ENCODE measurements at regions not wholly inside any gene's neighbourhood (a gene's known extent, or its start where the extent isn't known, plus 50 kb on each side); places are given as distances from the start of the nearest gene placed in this dataset.

DNA sequence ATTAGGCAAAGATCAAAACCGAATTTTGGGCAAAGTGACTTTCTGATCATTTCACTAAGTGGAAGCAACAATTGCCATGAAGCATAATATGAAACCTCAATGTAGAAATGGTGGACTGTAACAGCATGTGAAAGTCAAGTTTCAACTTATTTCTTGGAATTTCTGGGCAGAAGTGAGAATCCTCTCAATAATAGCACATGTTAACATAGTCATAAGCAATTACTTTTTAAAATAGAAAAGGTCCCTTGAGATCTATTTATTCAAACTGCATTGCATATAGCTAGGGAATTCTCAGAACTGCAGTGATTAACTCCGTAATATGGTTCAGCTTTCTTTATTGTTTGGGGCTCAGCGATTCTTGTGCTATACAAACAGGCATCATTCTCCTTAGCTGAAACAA is 136.7 kb upstream of the ATP2B1 start:
- 90 to 92% methylated on average over 3 of the region's 3 CpGs for WGBS, 2 donors
- Histone ChIP-seq H3K36me3 (no peaks in the 10 kb centered on the region), H3K9me3 (no peaks in the 10 kb centered on the region), H3K4me1 (no peaks in the 10 kb centered on the region), H3K27me3 (no peaks in the 10 kb centered on the region), H3K4me3 (replicated peaks in 1 of 3) (no peak overlapping the region), H3K27ac (no peak overlapping the region)
- TF ChIP-seq POLR2A (IDR thresholded peaks at IDR 0.05) = no peak
- TF ChIP-seq, protein P1, sequence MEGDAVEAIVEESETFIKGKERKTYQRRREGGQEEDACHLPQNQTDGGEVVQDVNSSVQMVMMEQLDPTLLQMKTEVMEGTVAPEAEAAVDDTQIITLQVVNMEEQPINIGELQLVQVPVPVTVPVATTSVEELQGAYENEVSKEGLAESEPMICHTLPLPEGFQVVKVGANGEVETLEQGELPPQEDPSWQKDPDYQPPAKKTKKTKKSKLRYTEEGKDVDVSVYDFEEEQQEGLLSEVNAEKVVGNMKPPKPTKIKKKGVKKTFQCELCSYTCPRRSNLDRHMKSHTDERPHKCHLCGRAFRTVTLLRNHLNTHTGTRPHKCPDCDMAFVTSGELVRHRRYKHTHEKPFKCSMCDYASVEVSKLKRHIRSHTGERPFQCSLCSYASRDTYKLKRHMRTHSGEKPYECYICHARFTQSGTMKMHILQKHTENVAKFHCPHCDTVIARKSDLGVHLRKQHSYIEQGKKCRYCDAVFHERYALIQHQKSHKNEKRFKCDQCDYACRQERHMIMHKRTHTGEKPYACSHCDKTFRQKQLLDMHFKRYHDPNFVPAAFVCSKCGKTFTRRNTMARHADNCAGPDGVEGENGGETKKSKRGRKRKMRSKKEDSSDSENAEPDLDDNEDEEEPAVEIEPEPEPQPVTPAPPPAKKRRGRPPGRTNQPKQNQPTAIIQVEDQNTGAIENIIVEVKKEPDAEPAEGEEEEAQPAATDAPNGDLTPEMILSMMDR (IDR thresholded peaks at IDR 0.05) = no peak
- intact Hi-C loops (cut with DNase I) = no loop called here
- DNase-seq = no peak

DNA sequence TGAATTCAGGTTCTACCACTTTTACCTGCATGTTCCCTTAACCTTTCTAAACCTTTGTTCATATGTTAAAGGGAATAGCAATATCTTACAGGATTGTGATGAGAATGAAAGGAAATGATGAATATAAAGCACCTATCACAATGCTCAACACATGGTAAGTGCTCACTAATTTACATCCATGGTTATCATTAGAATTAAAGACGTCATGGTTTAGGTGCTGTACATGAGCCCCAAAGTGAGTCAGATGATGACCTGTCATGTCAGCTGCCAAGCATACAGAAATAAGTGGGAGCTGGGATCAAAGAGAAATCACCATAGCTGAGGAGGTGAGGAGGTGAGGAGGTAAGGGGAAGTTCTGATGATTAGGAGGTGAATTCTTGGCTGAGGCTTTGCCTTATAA is 135.9 kb upstream of the ATP2B1 start:
- TF ChIP-seq, protein P1 (IDR thresholded peaks at IDR 0.05) = no peak
- TF ChIP-seq POLR2A (IDR thresholded peaks at IDR 0.05) = no peak
- 96 to 98% methylated on average over 1 of the region's 1 CpG for WGBS, 2 donors
- no peaks in the 10 kb centered on the region for H3K36me3 ChIP-seq
- intact Hi-C loops (cut with DNase I) = no loop called here
- no peaks in the 10 kb centered on the region for H3K27me3 ChIP-seq
- H3K27ac ChIP-seq = no peak overlapping the region
- H3K4me1 ChIP-seq = no peaks in the 10 kb centered on the region
- H3K9me3 ChIP-seq = no peaks in the 10 kb centered on the region
- DNase-seq = no peak
- no peak overlapping the region for H3K4me3 ChIP-seq (replicated peaks in 1 of 3)

DNA sequence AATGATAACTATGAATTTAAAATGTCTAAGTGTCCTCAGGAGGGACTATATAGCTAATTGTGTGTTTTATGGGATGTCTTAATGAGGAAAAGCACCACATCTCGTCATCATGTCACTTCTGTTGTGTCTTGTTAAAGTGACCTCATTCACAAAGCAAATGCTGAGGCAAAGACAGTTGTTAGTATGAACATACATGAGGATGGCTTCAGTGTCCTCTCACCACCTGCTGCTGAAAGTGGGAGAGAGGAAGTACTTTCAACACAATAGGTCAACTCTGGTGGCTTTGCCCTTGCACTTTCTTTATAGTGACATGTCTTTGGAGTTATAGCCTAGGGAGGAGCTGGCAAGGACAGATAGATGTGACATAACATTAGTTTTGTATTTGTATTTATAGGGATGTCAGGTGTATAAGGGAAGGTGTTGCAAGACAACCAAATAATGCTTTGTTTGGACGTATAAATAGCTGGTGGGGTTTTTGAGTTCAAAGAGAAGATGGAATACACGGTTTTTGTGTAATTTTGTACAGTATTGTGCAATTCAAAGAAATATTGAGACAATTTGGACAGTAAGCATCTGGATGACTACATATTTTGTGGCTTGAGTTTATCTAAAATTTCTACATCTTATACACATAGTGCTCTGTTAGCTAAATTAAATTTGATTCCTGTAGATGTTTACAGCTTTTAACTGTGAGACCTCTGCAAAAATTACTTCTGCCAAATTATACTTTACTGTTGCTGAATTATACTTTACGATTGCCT is 131.7 kb upstream of the ATP2B1 start:
- intact Hi-C loops (cut with DNase I) = no loop called here
- Histone ChIP-seq H3K9me3 (no peaks in the 10 kb centered on the region), H3K4me1 (no peaks in the 10 kb centered on the region), H3K27me3 (no peaks in the 10 kb centered on the region), H3K4me3 (replicated peaks in 1 of 3) (no peak overlapping the region), H3K27ac (no peak overlapping the region), H3K36me3 (no peaks in the 10 kb centered on the region)
- WGBS, 2 donors = 92 to 93% methylated on average over 4 of the region's 4 CpGs
- TF ChIP-seq, protein P1 (IDR thresholded peaks at IDR 0.05) = no peak
- TF ChIP-seq POLR2A (IDR thresholded peaks at IDR 0.05) = no peak
- no peak for DNase-seq

DNA sequence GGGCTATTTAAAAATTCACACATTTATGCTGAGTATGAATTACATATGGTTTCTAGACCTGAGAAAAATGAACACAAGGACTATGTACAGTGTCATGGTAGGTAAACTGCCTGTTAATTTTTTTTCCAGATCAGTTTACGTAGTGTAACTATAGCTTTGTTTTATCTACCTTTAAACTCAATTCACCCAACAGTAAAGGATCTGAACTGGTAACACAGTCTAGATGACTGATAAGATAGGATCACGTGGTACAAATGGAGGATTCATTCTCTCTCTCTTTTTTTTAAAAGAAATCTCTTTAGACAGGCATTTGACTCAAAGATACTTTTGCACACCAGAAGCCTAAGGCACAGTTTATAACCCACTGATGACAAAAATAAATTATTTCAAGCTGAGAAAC is 130.8 kb upstream of the ATP2B1 start:
- Histone ChIP-seq H3K36me3 (no peaks in the 10 kb centered on the region), H3K27ac (no peak overlapping the region), H3K4me1 (no peaks in the 10 kb centered on the region), H3K9me3 (no peaks in the 10 kb centered on the region), H3K27me3 (no peaks in the 10 kb centered on the region), H3K4me3 (replicated peaks in 1 of 3) (no peak overlapping the region)
- 83% methylated on average over 2 of the region's 2 CpGs for WGBS, 2 donors
- TF ChIP-seq POLR2A (IDR thresholded peaks at IDR 0.05) = no peak
- TF ChIP-seq, protein P1 (IDR thresholded peaks at IDR 0.05) = no peak
- DNase-seq = no peak
- intact Hi-C loops (cut with DNase I) = no loop called here

DNA sequence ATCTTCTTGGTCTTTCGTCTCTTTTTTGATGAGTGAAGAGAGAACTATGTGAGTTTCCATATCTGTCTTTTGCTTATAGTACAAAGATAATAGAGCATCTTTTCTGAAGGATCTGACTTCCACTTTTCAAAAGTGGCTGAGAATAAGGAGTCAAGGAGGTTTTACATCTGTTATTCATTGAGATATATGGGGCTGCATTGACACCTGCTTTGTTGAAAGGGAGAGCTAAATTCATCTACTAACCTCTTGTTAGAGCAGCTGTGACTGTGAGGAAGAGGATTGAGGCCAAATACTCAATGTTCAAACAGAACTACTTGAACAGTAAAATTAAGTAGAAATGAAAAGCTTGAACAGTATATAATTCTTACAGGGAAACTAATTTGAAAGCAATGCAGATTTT is 130.2 kb upstream of the ATP2B1 start:
- no peaks in the 10 kb centered on the region for H3K27me3 ChIP-seq
- WGBS, 2 donors = 86 to 89% methylated on average over 1 of the region's 1 CpG
- no peak overlapping the region for H3K27ac ChIP-seq
- no peak overlapping the region for H3K4me3 ChIP-seq (replicated peaks in 1 of 3)
- no peak for DNase-seq
- H3K36me3 ChIP-seq = no peaks in the 10 kb centered on the region
- H3K9me3 ChIP-seq = no peaks in the 10 kb centered on the region
- TF ChIP-seq, protein P1 (IDR thresholded peaks at IDR 0.05) = no peak
- TF ChIP-seq POLR2A (IDR thresholded peaks at IDR 0.05) = no peak
- H3K4me1 ChIP-seq = peaks cover 0 to 4% of the 10 kb centered on the region in 2 donors
- intact Hi-C loops (cut with DNase I) = no loop called here

Measured in thyroid gland (tissue), 4 donors.